GM12891 (cell line): ENCODE measurements at regions not wholly inside any gene's neighbourhood (a gene's known extent, or its start where the extent isn't known, plus 50 kb on each side); places are given as distances from the start of the nearest gene placed in this dataset.

Experiments
- POLR2A ChIP-seq: IDR thresholded peaks from 2 replicates; pipeline ENCODE4 v1.6.1; 2011; ENCODE audit warnings: low read depth, low read length, control low read depth
- POLR2AphosphoS5 ChIP-seq: IDR thresholded peaks from 2 replicates; pipeline ENCODE4 v1.6.1; 2011; ENCODE audit warnings: low read depth, low read length, control low read depth

- TF ChIP-seq POLR2AphosphoS5 (no peak), POLR2A (no peak)
These were observed 311.6 kb upstream of the MON1B start for GRCh38 chr16:76879420-76879819.
